ENCODE measurements at regions not wholly inside any gene's neighbourhood (a gene's known extent, or its start where the extent isn't known, plus 50 kb on each side); places are given as distances from the start of the nearest gene placed in this dataset.

- H3K9me3 Mint-ChIP-seq: peaks cover 5 to 19% (median 12%) of the 10 kb centered on the region in 7 donors
- Histone ChIP-seq H2AFZ (ENCODE audit: insufficient read depth, low read depth, low read length, poor library complexity, severe bottlenecking) (peak overlapping the region; percentile 55), H3K36me3 (replicated peaks in 1 of 2; ENCODE audit: control insufficient read depth in 1 of 2, insufficient read depth in 2 of 2, low read length in 2 of 2) (no peaks in the 10 kb centered on the region), H4K20me1 (ENCODE audit: insufficient read depth, low read length) (no peaks in the 10 kb centered on the region), H3K4me2 (replicated peaks; ENCODE audit: extremely low read depth, low read length, poor library complexity, severe bottlenecking) (peak overlapping the region; percentile 50), H3K4me1 (ENCODE audit: control insufficient read depth in 1 of 2, insufficient read depth in 2 of 2, low read length in 2 of 2) (no peaks in the 10 kb centered on the region), H3K9me3 (replicated peaks in 1 of 2; ENCODE audit: control insufficient read depth in 1 of 2, insufficient read depth in 1 of 2, low read length in 2 of 2) (peaks cover 10 to 15% of the 10 kb centered on the region in 2 donors), H3K9ac (ENCODE audit: insufficient read depth, low read length, poor library complexity, severe bottlenecking) (no peak overlapping the region), H3K4me3 (replicated peaks in 1 of 3; ENCODE audit: low read depth in 2 of 3, low read length in 3 of 3) (peak overlapping the region in 1 of 3 experiments; percentile 27), H3K27ac (ENCODE audit: low read depth in 1 of 2, low read length in 2 of 2) (no peak overlapping the region), H3K27me3 (ENCODE audit: control insufficient read depth in 2 of 2, insufficient read depth in 2 of 2, low read length in 2 of 2) (no peaks in the 10 kb centered on the region), H3K79me2 (ENCODE audit: insufficient read depth, low read length) (no peaks in the 10 kb centered on the region)
- H3K27ac Mint-ChIP-seq: peak overlapping the region in 1 of 7 donors; percentile 10
- 0% methylated on average over 2 of the region's 4 CpGs for WGBS (ENCODE audit: insufficient coverage)
- peak overlapping the region; percentile 58 to 81 for H3K4me3 Mint-ChIP-seq
- DNase-seq: no peak
- TF ChIP-seq, protein P1, sequence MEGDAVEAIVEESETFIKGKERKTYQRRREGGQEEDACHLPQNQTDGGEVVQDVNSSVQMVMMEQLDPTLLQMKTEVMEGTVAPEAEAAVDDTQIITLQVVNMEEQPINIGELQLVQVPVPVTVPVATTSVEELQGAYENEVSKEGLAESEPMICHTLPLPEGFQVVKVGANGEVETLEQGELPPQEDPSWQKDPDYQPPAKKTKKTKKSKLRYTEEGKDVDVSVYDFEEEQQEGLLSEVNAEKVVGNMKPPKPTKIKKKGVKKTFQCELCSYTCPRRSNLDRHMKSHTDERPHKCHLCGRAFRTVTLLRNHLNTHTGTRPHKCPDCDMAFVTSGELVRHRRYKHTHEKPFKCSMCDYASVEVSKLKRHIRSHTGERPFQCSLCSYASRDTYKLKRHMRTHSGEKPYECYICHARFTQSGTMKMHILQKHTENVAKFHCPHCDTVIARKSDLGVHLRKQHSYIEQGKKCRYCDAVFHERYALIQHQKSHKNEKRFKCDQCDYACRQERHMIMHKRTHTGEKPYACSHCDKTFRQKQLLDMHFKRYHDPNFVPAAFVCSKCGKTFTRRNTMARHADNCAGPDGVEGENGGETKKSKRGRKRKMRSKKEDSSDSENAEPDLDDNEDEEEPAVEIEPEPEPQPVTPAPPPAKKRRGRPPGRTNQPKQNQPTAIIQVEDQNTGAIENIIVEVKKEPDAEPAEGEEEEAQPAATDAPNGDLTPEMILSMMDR (IDR thresholded peaks at IDR 0.05): no peak
- no peaks in the 10 kb centered on the region for H3K36me3 Mint-ChIP-seq
- H3K4me1 Mint-ChIP-seq: peaks cover 9% of the 10 kb centered on the region
- no peaks in the 10 kb centered on the region for H3K27me3 Mint-ChIP-seq (ENCODE audit: low read depth in 3 of 3)
- intact Hi-C loops (cut with micrococcal nuclease): no loop called here
These were observed 71.2 kb downstream of the CHRM3 start for GRCh38 chr1:239457491-239458143.

- Mint-ChIP-seq H3K4me1 (peaks cover 9% of the 10 kb centered on the region), H3K27me3 (ENCODE audit: low read depth in 3 of 3) (no peaks in the 10 kb centered on the region), H3K9me3 (peaks cover 5 to 19% (median 12%) of the 10 kb centered on the region in 7 donors), H3K4me3 (peak overlapping the region; percentile 58 to 81), H3K27ac (no peak overlapping the region), H3K36me3 (no peaks in the 10 kb centered on the region)
- H4K20me1 ChIP-seq (ENCODE audit: insufficient read depth, low read length): no peaks in the 10 kb centered on the region
- no CpG with 5 or more reads among the region's 4 CpGs for WGBS (ENCODE audit: insufficient coverage)
- H3K4me3 ChIP-seq (replicated peaks in 1 of 3; ENCODE audit: low read depth in 2 of 3, low read length in 3 of 3): peak overlapping the region in 1 of 3 experiments; percentile 27
- no peak overlapping the region for H3K27ac ChIP-seq (ENCODE audit: low read depth in 1 of 2, low read length in 2 of 2)
- no peaks in the 10 kb centered on the region for H3K27me3 ChIP-seq (ENCODE audit: control insufficient read depth in 2 of 2, insufficient read depth in 2 of 2, low read length in 2 of 2)
- H3K9ac ChIP-seq (ENCODE audit: insufficient read depth, low read length, poor library complexity, severe bottlenecking): no peak overlapping the region
- TF ChIP-seq, protein P1 (IDR thresholded peaks at IDR 0.05): no peak
- H3K4me2 ChIP-seq (replicated peaks; ENCODE audit: extremely low read depth, low read length, poor library complexity, severe bottlenecking): peak overlapping the region; percentile 50
- no peaks in the 10 kb centered on the region for H3K79me2 ChIP-seq (ENCODE audit: insufficient read depth, low read length)
- peak overlapping the region; percentile 55 for H2AFZ ChIP-seq (ENCODE audit: insufficient read depth, low read depth, low read length, poor library complexity, severe bottlenecking)
- peaks cover 10 to 15% of the 10 kb centered on the region in 2 donors for H3K9me3 ChIP-seq (replicated peaks in 1 of 2; ENCODE audit: control insufficient read depth in 1 of 2, insufficient read depth in 1 of 2, low read length in 2 of 2)
- DNase-seq: no peak
- H3K4me1 ChIP-seq (ENCODE audit: control insufficient read depth in 1 of 2, insufficient read depth in 2 of 2, low read length in 2 of 2): no peaks in the 10 kb centered on the region
- intact Hi-C loops (cut with micrococcal nuclease): no loop called here
- no peaks in the 10 kb centered on the region for H3K36me3 ChIP-seq (replicated peaks in 1 of 2; ENCODE audit: control insufficient read depth in 1 of 2, insufficient read depth in 2 of 2, low read length in 2 of 2)
These were observed 71.8 kb downstream of the CHRM3 start for GRCh38 chr1:239458144-239458500.

Data from CD14-positive monocyte (primary cell).